ENCODE measurements at regions not wholly inside any gene's neighbourhood (a gene's known extent, or its start where the extent isn't known, plus 50 kb on each side); places are given as distances from the start of the nearest gene placed in this dataset.

GRCh38 chr1:164092603-164093353, 466.2 kb upstream of the PBX1 start:
- DNase-seq (ENCODE audit: low read depth) = no peak
- H3K4me3 ChIP-seq (ENCODE audit: low read depth, low read length) = no peak overlapping the region
- in situ Hi-C loops (cut with HindIII; ENCODE audit: low sequenced_read_pairs) = no loop called here
- TF ChIP-seq CTCF (IDR thresholded peaks at IDR 0.05; ENCODE audit: low read depth, low read length, missing control alignments) = no peak

GRCh38 chr1:164093543-164093942, 465.4 kb upstream of the PBX1 start:
- no peak overlapping the region for H3K4me3 ChIP-seq (ENCODE audit: low read depth, low read length)
- TF ChIP-seq CTCF (IDR thresholded peaks at IDR 0.05; ENCODE audit: low read depth, low read length, missing control alignments) = no peak
- in situ Hi-C loops (cut with HindIII; ENCODE audit: low sequenced_read_pairs) = no loop called here
- no peak for DNase-seq (ENCODE audit: low read depth)

- TF ChIP-seq CTCF (IDR thresholded peaks at IDR 0.05; ENCODE audit: low read depth, low read length, missing control alignments) = no peak
- in situ Hi-C loops (cut with HindIII; ENCODE audit: low sequenced_read_pairs) = no loop called here
- DNase-seq (ENCODE audit: low read depth) = no peak
- H3K4me3 ChIP-seq (ENCODE audit: low read depth, low read length) = no peak overlapping the region
Measured at GRCh38 chr1:164101802-164102201, 457.2 kb upstream of the PBX1 start.

- TF ChIP-seq CTCF (IDR thresholded peaks at IDR 0.05; ENCODE audit: low read depth, low read length, missing control alignments) = no peak
- in situ Hi-C loops (cut with HindIII; ENCODE audit: low sequenced_read_pairs) = no loop called here
- no peak overlapping the region for H3K4me3 ChIP-seq (ENCODE audit: low read depth, low read length)
- DNase-seq (ENCODE audit: low read depth) = no peak
Measured at GRCh38 chr1:164131949-164132348, 427.0 kb upstream of the PBX1 start.

- in situ Hi-C loops (cut with HindIII; ENCODE audit: low sequenced_read_pairs) = no loop called here
- no peak for DNase-seq (ENCODE audit: low read depth)
- no peak for TF ChIP-seq CTCF (IDR thresholded peaks at IDR 0.05; ENCODE audit: low read depth, low read length, missing control alignments)
- no peak overlapping the region for H3K4me3 ChIP-seq (ENCODE audit: low read depth, low read length)
Measured at GRCh38 chr1:164137273-164137925, 421.6 kb upstream of the PBX1 start.

- TF ChIP-seq CTCF (IDR thresholded peaks at IDR 0.05; ENCODE audit: low read depth, low read length, missing control alignments) = no peak
- no peak for DNase-seq (ENCODE audit: low read depth)
- H3K4me3 ChIP-seq (ENCODE audit: low read depth, low read length) = no peak overlapping the region
- in situ Hi-C loops (cut with HindIII; ENCODE audit: low sequenced_read_pairs) = no loop called here
Measured at GRCh38 chr1:164141797-164142196, 417.2 kb upstream of the PBX1 start.

Data from astrocyte of the cerebellum (primary cell).